ENCODE measurements at regions not wholly inside any gene's neighbourhood (a gene's known extent, or its start where the extent isn't known, plus 50 kb on each side); places are given as distances from the start of the nearest gene placed in this dataset.

DNA sequence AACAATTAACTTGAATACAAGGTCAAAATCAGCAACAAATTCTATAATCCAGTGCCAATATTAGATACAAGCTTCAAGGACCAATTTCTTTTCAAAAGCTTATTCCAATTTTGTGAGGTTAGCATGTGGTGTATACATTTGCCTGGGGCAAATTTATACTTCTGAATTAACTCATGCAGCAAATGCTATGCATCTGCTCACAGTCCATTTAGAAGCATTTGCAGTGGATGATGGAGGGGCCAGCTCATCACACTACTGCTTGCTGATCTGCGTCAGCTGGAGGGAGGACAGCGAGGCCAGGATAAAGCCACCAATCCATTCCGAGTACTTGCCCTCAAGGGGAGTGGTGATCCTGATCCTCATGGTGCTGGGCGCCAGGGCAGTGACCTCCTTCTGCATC is 474.3 kb upstream of the KIF2A start:
- no peak for ATAC-seq

DNA sequence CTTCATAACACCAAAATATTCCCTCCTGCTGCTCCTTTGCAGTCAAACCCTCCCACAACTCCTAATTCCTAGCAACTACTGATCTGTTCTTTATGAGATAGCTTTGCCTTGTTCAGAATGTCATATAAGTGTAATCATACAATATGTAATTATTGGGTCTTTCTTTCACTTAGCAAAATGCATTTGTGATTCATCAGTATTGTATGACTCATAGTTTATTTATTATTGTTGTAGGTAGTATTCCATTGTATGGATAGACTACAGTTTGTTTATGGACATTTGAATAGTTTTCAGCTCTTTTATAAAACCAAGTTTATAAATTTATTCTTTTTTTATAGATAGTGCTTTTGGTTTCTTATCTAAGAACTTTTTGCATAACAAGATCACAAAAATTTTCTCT is 468.2 kb upstream of the KIF2A start:
- ATAC-seq: no peak

DNA sequence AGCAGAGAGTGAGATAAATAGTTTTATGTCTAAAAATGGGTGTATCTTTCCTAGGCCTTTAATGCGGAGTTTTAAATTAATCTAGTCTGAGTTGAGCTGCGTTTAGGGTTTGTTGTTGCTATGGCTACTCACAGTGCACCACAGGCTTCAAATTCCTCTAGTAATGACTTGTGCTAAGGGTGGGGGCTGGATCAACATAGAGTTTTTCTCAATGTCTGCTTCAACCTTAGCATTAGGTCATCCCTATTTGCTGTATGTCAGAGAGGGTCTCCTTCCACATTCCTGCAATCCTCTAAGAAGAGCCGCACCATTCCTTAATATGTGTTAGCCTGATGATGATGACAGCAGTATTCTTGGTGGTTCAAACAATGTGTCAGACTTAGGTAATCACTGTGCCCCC is 465.6 kb upstream of the KIF2A start:
- no peak for ATAC-seq

DNA sequence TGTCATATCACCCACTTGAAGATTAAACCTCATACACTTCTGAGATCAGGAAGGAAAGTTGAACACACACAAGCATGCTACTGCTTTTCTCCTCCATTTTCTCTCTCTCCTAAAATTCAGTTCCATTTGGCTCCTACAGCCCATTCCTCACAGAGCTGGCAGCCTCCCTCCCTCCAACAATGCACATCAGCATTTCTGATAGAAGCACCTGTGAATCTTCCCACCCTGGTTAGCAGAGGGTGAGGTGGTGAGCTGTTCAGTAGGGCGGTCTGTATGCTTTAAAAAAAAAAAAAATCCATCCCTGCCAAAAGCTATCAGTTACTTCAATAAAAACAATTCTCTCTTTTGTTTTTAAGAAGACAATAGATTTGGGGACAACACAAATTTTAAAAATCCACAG is 463.2 kb upstream of the KIF2A start:
- ATAC-seq: no peak

DNA sequence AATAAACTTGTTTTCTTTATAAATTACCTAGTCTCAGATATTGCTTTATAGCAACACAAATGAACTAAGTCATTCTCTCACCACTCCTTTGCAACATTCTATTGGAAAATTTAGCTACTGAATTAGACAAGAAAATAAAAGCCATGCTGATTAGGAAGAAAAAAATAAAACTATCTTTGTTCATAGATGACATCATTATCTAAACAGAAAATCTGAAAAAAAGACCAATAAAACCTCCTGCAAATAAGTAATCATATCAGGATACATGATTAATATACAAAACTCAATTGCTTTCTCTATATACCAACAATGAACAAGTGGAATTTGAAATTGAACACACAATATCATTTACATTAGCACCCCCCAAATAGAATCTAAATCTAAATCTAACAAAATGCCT is 455.3 kb upstream of the KIF2A start:
- ATAC-seq: no peak

DNA sequence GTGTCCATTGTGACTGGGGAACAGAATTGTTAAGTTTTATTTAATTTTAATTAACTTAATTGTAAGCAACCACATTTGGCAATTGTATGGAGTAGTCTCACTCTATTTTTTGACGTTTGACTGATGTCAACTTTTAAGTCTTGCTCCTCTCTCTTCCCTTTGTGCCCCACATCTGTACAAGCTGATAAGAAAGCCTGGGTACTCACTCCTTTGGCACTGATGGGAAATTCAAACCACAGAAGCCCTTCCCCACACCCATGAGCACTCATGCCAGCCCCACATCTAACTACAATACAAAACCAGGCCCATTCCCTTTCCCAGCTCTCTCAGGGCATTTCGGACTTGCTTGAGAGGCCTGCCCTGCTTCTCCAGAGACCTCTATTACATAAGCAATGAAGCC is 451.5 kb upstream of the KIF2A start:
- ATAC-seq: no peak

DNA sequence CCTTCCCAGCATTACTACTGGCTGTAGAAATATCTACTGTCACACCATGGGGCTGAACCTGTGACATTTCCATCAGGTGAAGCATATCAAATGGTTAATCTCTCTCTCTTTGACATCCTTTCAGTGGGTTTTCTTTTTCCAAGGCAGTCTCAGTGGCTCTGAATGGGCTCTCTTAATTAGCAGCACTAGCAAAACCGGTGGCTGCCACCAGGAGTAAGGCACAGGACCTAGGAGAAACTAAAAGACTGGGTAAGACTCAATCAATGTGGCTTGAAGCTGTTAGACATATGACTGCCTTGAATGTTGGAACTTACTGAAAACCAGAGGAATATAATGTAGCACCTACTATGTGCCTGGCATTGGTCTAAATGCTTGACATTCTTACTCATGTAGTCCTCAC is 445.0 kb upstream of the KIF2A start:
- no peak for ATAC-seq

DNA sequence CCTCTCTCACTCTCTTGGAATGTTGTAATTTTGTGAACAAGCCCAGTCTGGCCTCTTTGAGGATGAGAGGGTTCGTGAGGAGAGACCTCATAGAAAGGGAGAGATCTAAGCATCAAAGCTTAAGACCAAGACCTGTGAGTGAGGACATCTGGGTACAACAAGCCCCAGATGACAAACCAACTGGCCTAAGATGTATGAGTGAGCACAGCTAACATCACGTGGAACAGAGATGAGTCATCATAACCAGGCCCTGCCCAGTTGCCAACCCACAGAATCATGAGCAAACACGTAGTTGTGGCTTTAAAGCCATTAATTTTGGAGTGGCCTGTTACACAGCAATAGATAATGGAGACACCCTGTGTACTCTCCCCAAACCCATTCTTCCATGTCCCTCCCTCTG is 439.1 kb upstream of the KIF2A start:
- peak; percentile 88 for ATAC-seq

DNA sequence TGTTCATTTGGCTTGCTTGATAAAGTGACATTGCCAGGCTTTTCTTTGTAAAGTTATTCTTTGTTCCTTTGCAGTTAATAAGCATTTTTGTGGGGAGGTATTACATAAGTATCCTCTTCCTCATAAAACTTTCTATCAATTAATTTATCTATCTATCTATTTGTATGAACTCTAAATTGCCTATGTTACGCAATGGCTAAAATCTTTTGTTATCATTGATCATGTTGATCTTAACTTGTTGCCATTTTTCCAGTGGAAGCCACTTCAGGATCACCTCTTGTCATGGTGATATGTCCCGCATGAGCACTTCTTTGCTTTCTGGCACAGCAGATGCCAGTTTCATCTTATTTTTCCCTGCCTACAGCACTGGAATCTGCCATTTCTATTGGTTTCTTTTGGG is 436.7 kb upstream of the KIF2A start:
- no peak for ATAC-seq

DNA sequence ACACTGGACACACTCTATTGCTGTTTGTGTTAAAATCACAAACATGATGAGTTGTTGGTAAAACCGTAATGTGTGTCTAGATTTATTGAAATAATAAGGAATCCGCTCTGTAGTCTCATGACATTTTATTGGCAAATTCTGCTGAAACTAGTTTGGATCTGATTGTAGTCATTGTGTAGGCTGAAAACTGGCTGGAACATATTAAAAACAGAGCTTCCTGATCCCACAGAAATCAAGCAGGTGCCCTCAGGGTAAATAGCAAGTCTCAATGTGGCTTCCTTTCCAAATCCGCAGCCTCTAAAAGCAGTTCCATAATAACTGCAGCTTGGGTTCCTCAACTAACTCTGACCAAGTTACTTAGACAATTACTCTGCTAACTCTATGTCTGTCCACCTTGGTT is 427.5 kb upstream of the KIF2A start:
- ATAC-seq: no peak

DNA sequence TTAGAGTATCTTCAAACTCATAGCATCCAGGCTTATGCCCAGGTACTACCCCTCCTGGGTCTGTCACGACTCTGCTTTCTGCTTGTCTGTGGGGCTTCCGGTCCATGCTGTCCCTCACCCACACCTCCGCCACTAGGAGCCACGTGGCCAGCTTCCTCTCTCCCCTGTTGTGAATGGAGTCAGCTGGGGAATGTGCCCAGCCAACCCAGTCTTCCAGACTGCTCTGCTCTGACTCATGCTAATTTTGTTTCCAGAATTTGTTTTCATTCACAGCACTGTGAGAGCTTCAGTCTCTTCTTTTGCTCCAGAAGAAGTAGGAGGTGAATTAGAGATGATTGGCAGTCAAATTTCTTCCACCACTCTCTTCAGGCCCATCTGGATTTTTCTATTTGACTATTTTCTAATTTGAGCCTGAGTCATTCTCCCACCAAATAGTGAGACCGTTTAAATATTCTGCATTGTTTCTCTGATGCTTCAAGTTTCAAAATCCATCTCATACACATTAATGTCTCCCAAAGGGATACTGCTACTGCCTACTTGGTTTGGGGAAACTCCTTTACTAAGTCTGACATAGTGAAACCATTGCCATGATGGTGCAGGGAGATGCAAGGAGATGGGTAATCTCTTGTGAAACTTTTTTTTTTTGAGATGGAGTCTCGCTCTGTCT is 424.1 kb upstream of the KIF2A start:
- no peak for ATAC-seq

DNA sequence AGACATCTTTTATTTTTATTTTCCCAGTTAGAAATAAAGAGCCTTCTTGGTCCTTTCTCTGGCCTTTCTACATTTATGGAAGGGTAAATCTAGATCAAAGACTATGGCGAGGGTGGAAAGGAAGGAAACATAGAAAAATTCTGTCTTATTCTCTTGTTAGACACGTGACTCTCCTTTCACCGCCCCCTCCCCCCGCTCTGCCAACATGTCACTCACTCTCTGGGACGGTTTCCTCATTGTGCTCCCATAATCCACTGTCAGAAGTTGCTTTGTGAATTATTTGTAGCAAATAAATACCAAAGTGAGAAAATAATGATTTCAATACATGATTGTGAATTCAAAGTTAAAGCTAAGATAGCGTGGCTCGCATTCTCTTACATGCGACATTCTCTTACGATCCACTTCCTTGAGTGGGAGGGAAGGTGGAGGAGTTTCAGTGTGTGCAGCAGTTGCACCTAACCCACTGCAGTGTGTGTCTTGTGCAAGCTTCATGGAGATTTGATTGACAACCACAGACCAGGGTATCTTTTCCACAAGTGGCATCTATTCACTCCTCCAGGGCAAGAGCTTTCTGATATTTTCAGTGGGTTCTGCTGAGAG is 423.0 kb upstream of the KIF2A start:
- no peak for ATAC-seq

DNA sequence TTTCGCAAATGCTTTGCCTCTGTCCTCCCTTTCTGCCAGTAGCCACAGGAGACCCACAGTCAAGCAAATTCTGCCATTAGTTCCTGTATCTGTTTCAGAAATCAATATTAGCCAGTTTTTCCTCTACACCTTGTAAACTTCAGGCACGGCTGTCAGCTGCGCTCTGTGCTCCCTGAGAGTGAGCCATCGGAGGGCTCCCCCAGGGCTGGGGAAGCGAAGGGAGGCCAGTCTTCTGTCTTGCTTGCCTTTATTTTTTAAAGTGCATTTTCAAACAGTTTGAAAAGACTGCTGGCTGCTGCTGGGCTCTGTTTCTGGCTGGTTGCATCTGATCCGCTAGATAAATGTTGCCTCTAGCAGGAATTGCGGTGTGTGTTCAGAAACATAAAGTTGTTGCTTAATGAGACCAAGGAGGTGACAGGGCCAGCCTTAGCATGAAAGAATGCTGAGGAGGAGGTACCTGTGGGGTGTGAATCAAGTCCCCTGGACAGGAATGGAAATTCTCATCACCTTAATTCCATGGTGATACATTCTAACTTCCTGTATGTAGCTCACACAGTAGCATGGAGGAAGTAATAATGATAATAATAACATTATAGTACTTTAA is 421.7 kb upstream of the KIF2A start:
- ATAC-seq: no peak

DNA sequence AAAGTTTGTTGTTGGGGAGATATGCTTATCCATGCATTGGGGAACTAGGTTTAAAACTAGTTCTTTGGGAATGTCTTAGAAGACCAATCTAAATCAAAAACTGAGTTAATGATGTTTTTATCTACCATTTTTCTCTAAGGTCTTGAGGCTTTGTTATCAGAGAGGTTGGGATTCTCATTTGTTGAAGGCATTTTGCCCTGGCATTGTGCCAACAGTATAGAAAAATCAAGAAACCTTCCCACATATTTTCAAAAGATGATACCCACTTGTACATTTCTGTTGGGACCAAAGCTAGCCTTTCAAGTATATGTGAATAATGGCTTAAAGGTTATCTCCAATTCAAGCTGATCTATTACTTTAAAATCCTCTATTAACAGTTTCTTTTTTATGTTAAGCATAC is 419.8 kb upstream of the KIF2A start:
- ATAC-seq: no peak

DNA sequence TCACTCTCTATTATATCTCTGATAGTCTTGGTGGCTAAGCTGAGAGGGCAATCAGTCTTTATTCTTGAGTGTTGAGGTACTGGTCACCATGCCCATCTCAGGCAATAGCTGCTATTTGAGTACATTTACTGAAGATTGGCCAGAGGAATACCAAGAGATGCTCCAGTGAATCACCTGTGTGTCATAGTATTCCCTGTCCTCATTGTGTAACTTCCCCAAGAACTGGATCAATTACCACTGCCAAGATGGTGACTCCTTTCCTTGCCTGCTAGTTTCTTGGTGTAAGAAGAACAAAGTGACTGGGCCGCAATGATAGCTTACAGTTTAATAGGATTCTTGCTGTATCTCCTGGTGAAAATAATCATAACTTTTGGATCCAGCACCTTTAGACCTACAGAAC is 418.7 kb upstream of the KIF2A start:
- ATAC-seq: no peak

DNA sequence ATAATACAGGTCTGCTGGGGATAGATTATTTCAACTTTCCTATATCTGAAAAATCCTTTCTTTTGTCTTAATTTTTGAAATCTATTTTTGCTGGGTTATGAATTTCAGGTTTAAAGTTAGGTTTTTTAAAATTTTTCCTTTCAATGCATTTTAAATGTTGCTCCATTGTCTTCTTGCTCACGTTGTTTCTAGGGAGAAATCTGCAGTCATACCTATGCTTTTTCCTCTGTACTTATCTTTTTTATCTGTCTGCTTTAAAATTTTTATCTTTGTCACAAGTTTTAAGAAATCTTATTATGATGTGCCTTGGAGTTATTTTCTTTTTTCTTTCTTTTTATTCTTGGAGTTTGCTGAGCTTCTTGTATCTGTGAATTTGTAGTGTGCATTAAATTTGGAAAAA is 412.0 kb upstream of the KIF2A start:
- ATAC-seq: no peak

DNA sequence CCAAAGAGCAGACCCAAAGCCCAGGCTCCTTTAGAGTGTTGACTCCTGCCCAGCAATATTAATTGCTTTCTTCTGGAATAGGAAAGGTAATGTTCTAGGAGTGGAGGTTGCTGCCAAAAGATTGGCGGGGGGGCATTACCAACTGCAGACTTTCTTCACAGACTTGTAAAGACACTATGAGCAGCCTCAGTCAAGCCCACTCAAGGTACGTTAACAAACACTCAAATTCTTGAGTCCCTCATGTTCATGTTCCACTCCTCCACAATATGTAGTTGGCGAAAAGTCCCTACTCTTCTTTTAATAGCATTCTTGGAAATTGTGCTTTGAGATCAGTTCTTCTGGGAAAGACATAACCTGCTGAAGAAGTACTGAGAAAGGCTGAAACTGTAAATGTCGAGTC is 409.2 kb upstream of the KIF2A start:
- no peak for ATAC-seq

DNA sequence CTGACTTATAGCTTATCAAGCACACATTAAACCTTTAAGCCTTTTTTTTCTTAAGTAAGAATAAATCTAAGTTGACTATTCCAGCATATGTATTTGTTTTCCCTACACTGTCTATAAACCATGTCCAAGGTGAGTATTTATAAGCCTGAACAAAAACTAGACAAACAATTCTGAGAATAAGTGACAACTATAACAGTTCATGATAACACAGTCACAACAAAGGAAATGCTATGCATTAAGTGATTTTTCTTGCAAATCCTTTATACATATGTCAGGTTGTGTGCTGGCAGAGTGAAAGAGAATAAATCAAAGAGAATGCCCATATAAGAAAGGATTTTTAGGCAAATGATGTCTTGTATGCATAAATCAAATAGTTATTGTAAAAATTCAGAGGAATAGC is 408.8 kb upstream of the KIF2A start:
- no peak for ATAC-seq

DNA sequence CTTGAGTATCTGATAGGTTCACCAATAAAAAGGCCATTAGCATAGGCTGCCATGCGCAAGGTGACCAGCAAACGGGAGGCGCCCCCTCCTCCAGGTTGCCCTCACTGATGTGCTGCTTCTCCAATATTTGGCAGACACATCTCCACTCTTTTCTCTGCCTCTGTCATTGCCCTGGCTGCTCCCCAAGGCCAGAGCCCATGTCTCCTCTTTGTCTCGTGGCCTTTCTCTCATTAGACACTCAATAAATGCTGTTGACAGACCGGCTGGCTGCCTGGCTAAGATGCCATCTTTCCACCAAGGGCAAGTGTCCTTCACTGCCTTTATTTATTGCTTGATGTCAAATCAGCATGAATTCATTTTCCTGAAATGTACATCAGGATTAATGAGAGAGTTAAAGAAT is 404.0 kb upstream of the KIF2A start:
- no peak for ATAC-seq

DNA sequence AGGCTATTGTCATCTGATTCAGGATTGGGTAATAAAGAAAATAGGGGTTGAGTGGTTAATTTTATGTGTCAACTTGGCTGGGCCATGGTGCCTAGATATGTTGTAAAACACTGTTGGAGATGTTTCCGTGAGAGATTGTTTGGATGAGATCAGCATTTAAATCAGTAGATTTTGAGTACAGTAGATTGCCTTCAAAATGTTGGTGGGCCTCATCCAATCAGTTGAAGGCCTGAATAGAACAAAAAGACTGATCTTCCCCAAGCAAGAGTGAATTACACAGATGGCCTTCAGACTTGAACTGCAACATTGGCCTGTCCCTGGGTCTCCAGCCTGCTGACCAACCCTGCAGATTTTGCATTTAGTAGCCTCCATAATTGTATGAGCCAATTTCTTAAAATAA is 401.3 kb upstream of the KIF2A start:
- no peak for ATAC-seq

DNA sequence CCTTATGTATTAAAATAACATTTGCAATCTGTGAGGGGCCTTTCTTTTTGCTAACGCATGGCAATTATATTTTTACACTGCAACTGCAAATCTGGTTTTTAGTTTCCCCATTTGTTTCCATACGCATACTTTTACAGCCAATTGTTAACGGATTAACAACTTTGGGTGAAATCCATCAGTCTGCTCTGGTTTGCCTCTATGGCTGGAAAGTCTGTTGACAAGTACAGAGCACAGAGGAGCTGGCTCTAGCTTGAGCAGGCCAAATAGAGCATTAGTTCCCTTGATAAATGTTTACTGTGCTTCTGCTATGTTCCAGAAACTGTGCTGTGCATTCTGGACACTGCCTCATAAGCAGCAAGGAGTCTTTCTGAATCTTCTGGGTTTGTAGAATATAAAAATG is 400.4 kb upstream of the KIF2A start:
- ATAC-seq: no peak

DNA sequence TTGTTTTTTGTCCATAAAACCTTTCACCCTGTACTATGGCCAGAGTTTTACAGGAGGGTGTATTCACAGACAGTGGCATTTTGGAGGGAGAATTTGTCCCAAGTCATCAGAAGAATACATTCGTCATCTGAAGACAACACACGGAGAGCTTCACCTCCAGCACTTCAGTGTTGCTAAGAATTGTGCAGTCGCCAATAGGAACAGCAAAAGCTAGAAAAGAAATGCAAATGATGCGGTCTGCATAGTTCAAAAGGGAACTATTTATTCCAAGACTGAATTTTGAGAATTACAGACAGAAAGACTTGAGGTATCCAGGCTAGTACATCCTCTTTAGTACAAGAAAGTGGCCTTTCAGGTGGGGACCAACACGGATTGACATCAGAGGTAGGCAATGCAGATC is 399.2 kb upstream of the KIF2A start:
- no peak for ATAC-seq

DNA sequence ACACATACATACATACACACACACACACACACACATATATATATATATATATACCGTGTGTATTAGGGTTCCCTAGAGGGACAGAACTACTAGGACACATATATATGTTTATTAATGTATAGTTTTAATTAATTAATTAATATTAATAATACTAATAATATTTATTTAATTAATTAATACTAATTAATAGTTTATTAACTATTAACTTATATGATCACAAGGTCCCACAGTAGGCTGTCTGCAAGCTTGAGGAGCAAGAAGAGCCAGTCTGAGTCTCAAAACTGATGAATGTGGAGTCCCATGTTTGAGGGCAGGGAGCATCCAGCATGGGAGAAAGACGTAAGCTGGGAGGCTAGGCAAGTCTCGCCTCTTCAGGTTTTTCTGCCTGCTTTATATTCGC is 398.0 kb upstream of the KIF2A start:
- no peak for ATAC-seq

DNA sequence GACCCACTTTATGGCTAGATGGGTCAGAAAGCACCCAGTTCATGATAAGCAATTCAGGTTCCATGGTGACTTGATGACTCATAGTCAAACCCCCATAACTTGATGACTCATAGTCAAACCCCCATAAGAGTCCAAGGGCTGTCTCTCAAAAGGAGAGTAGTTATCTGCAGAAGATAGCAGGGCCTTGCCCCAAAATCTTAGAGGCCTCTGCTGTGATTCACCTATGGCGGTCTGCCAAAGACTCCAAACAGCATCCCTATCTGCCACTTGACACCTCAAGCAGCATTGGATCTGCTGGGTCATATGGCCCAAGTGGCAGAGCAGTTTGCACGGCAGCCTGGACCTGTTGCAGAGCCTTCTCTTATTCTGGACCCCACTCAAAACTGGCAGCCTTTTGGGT is 395.2 kb upstream of the KIF2A start:
- ATAC-seq: no peak

DNA sequence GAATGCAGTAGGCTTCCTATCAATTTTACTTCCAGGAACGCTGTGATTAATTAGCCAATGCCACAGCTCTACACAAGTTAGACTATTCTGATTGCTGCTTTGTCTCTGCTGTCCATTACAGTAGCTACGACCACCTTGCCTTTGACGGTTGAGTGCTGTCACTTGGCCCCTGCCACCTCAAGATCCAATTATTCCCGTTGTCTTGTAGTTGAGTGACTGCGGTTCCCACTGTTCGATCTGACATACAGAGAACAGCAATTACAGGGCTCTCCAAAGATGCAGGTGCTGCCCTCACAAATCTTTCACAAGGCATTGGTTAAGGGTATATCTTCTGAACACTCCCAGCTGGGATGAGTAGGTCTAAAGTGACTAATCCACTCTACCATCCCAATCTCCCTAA is 393.4 kb upstream of the KIF2A start:
- ATAC-seq: no peak

Measured in esophagus mucosa (tissue), 1 donor.